GM12873 (cell line): ENCODE measurements at regions not wholly inside any gene's neighbourhood (a gene's known extent, or its start where the extent isn't known, plus 50 kb on each side); places are given as distances from the start of the nearest gene placed in this dataset.

Experiments used
- TF ChIP-seq, protein P1 (sequence below): IDR thresholded peaks from 2 replicates; pipeline ENCODE4 v1.5.1; 2012; ENCODE audit warnings: low read depth, mild to moderate bottlenecking, moderate library complexity, low read length, control low read depth; ENCODE audit not compliant: insufficient read depth; ENCODE audit errors: missing control alignments

DNA sequence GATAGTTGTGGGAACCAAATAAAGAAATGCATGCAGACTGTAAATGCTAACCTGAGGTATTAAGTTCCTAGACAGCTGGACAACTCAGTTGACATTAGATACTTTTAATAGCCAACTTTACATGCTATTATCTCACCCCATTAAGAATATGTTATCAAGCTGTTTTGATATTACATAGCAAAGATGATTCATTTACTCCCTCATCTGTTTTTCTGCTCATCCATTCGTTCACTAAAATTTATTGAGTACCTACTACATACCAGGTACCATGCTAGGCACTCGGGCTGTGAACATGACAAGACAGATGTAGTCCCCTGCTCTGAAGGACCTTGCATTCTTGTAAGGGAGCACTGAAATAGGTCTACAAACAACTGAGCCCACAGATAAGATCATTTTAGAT, 192.4 kb downstream of the DACT1 start:
- TF ChIP-seq, protein P1, sequence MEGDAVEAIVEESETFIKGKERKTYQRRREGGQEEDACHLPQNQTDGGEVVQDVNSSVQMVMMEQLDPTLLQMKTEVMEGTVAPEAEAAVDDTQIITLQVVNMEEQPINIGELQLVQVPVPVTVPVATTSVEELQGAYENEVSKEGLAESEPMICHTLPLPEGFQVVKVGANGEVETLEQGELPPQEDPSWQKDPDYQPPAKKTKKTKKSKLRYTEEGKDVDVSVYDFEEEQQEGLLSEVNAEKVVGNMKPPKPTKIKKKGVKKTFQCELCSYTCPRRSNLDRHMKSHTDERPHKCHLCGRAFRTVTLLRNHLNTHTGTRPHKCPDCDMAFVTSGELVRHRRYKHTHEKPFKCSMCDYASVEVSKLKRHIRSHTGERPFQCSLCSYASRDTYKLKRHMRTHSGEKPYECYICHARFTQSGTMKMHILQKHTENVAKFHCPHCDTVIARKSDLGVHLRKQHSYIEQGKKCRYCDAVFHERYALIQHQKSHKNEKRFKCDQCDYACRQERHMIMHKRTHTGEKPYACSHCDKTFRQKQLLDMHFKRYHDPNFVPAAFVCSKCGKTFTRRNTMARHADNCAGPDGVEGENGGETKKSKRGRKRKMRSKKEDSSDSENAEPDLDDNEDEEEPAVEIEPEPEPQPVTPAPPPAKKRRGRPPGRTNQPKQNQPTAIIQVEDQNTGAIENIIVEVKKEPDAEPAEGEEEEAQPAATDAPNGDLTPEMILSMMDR, result no peak

DNA sequence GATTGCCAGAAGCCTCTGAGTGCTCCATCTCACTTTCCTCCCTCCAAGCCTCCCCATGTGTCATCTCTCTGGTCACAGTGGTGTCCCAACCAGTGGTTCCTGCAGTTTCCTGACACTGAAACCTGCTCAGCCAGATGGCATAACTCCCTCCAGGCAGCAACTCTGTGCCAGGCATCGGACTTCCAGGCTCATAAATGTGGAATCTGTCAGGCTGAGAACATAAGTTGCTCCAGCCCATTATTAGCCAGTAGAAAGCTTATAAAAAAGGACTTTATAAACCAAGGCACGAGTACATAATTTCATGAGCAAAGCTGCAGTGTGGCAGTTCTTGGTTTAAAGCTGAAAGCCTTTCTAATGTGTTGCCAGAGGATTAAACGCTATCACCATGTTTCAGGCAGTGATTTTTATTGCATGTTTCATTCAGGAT, 194.3 kb downstream of the DACT1 start:
- TF ChIP-seq, protein P1, result no peak

DNA sequence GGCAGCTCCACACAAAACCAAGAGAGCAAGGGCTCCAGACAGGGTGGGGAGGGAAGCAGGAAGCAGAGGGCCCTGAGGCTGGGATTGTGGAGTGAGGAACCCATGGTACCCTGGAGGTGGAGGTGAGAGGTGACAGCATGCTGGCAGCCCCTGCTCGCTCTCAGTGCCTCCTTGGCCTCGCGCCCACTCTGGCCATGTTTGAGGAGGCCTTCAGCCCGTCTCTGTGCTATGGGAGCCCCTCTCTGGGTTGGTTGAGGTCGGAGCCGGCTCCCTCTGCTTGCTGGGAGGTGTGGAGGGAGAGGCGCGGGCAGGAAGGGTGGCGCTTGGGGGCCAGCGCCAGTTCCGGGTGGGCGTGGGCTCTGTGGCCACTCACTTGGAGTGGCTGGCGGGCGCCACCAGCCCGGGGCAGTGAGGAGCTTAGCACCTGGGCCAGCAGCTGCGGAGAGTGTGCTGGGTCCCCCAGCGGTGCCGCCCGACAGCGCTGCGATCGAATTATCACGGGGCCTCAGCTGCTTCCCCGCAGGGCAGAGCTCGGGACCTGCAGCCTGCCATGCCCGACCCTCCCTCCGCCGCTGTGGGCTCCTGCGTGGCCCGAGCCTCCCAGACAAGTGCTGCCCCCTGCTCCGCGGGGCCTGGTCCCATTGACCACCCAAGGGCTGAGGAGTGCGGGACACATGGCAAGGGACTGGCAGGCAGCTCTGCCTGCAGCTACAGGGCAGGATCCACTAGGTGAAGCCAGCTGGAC, 196.0 kb downstream of the DACT1 start:
- TF ChIP-seq, protein P1, result no peak

DNA sequence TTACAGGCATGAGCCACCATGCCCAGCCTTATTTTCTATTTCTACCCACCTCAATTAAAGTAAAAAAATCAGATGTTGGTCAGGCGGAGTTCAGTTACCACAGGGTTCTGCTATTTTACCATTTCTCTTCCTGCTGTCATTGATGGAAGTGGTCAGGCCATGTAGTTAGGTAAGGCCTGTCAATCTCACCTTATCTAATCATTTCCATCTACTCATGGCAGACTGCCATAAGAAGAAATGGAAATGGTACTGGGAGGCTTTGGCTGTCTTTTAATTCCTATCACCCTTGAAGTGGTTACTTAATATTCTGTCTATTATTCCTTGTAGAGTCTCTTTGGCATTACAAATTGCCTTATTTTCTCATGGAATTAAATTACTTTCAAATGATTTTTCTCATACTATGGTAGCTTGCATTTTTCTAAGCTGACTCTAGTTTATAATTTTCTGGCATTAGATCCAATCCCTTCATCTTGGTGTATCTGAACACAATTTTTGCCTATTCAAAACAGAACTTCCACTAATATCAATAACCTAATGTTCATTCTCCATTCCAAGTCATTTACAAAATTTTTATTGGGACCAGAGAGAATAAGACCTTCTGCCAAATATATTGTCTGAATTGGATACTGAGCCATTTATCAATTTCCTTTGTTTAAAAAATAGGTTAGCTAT, 198.7 kb downstream of the DACT1 start:
- TF ChIP-seq, protein P1, result no peak

DNA sequence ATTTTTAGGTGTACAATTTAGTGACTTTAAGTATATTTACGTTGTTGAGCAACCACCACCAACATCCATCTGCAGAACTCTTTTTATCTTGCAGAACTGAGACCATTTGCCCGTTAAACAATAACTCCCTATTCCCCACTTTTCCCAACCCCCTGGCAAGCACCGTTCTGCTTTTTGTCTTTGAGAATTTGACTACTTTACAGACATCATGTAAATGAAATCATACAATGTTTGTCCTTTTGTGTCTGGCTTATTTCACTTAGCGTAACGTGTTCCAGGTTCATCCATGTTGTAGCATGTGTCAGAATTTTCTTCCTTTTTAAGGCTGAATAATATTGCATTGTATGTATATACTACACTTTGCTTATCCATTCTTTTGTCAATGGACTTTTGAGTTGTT, 201.5 kb downstream of the DACT1 start:
- TF ChIP-seq, protein P1, result no peak

DNA sequence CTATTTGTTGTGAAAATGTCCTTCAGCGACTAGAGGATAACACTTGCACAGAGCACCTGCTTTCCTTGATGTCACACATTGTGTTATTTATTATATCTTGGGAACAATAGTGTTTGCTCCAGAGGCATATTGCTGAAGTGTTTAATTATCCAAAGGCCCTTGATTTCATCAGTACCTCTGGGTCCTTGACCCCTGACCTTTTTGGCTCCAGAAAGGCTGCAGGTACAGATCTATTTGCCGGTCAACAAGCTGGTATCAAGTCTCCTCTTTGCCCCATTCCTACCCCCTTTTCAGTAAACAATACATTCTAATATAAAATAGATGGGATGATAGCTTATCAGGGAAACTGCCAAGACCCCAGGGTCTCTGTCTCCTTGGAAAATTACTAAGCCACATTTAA, 206.8 kb downstream of the DACT1 start:
- TF ChIP-seq, protein P1, result no peak

DNA sequence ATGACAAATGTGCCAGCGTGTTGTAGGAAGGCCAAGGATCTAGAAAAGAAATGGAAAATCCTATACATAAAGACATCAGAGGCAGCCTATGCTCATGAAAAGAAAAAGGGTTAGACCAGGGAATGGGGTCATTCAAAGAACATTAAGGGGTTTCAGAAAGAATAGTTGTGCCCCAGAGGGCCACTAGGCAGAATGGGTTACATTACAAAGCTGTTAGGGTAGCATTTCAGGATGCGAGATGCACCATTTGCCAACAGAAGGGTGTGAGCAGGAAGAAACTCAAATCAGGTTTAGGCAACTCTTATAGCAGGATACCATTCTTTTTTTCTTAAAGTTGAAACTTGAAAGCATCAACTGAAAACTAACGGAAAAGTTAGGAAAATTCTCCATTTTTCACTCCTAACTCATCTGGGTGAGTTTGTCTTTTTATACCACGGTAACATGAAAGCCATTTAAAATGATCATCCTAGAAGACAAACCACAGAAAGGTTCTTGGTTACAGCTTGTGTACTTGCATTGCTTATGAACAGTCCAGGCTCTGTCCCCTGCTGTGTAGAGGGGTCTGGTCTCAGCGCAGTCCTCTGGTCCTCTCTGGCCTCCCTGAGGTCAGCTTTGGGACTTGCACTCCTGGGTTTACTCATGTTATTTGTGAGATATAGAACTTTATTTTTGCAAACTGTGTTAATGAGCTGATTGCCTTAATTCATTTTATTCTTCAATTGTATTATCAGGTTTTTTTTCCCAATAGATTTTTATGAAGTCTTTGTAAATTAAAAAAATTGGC, 209.1 kb downstream of the DACT1 start:
- TF ChIP-seq, protein P1, result no peak
